ENCODE measurements at regions not wholly inside any gene's neighbourhood (a gene's known extent, or its start where the extent isn't known, plus 50 kb on each side); places are given as distances from the start of the nearest gene placed in this dataset.

- ATAC-seq (replicated peaks) (no peak), DNase-seq (no peak)
- H3K36me3 Mint-ChIP-seq: no peaks in the 10 kb centered on the region
- no peak overlapping the region for H3K27ac Mint-ChIP-seq
- H3K27me3 Mint-ChIP-seq: peaks cover 8% of the 10 kb centered on the region in 2 donors
- no peak overlapping the region for H3K4me3 Mint-ChIP-seq
- no peaks in the 10 kb centered on the region for H3K9me3 Mint-ChIP-seq
- H3K4me1 Mint-ChIP-seq: no peaks in the 10 kb centered on the region
These were observed 106.1 kb upstream of the ALDH1B1 start for GRCh38 chr9:38286357-38286756.

GRCh38 chr9:38285236-38285635, 107.3 kb upstream of the ALDH1B1 start:
- no peak for DNase-seq
- H3K9me3 Mint-ChIP-seq: no peaks in the 10 kb centered on the region
- H3K27ac Mint-ChIP-seq: no peak overlapping the region
- H3K4me3 Mint-ChIP-seq: no peak overlapping the region
- no peak for ATAC-seq (replicated peaks)
- peaks cover 8 to 11% of the 10 kb centered on the region in 2 donors for H3K27me3 Mint-ChIP-seq
- H3K36me3 Mint-ChIP-seq: no peaks in the 10 kb centered on the region
- H3K4me1 Mint-ChIP-seq: no peaks in the 10 kb centered on the region

- H3K36me3 Mint-ChIP-seq: no peaks in the 10 kb centered on the region
- ATAC-seq (replicated peaks): no peak
- no peaks in the 10 kb centered on the region for H3K4me1 Mint-ChIP-seq
- H3K4me3 Mint-ChIP-seq: no peak overlapping the region
- DNase-seq: no peak
- H3K27me3 Mint-ChIP-seq: peaks cover 8 to 11% of the 10 kb centered on the region in 2 donors
- no peaks in the 10 kb centered on the region for H3K9me3 Mint-ChIP-seq
- no peak overlapping the region for H3K27ac Mint-ChIP-seq
These were observed 107.9 kb upstream of the ALDH1B1 start for GRCh38 chr9:38284588-38285051.

GRCh38 chr9:38284039-38284575, 108.4 kb upstream of the ALDH1B1 start:
- no peaks in the 10 kb centered on the region for H3K9me3 Mint-ChIP-seq
- peaks cover 13 to 15% of the 10 kb centered on the region in 2 donors for H3K27me3 Mint-ChIP-seq
- no peak overlapping the region for H3K4me3 Mint-ChIP-seq
- no peaks in the 10 kb centered on the region for H3K4me1 Mint-ChIP-seq
- no peak overlapping the region for H3K27ac Mint-ChIP-seq
- ATAC-seq (replicated peaks) (no peak), DNase-seq (no peak)
- H3K36me3 Mint-ChIP-seq: no peaks in the 10 kb centered on the region

- H3K4me3 Mint-ChIP-seq: no peak overlapping the region
- ATAC-seq (replicated peaks): no peak
- no peak for DNase-seq
- H3K36me3 Mint-ChIP-seq: no peaks in the 10 kb centered on the region
- no peaks in the 10 kb centered on the region for H3K9me3 Mint-ChIP-seq
- peaks cover 14 to 16% of the 10 kb centered on the region in 2 donors for H3K27me3 Mint-ChIP-seq
- no peak overlapping the region for H3K27ac Mint-ChIP-seq
- no peaks in the 10 kb centered on the region for H3K4me1 Mint-ChIP-seq
These were observed 109.7 kb upstream of the ALDH1B1 start for GRCh38 chr9:38282756-38283155.

- ATAC-seq (replicated peaks) (no peak), DNase-seq (no peak)
- Mint-ChIP-seq H3K27ac (no peak overlapping the region), H3K27me3 (peaks cover 14 to 16% of the 10 kb centered on the region in 2 donors), H3K9me3 (no peaks in the 10 kb centered on the region), H3K4me1 (no peaks in the 10 kb centered on the region), H3K4me3 (no peak overlapping the region), H3K36me3 (no peaks in the 10 kb centered on the region)
These were observed 110.6 kb upstream of the ALDH1B1 start for GRCh38 chr9:38281917-38282316.

GRCh38 chr9:38281196-38281595, 111.3 kb upstream of the ALDH1B1 start:
- Mint-ChIP-seq H3K4me1 (no peaks in the 10 kb centered on the region), H3K36me3 (no peaks in the 10 kb centered on the region), H3K27ac (no peak overlapping the region), H3K4me3 (no peak overlapping the region), H3K9me3 (no peaks in the 10 kb centered on the region), H3K27me3 (peaks cover 14 to 16% of the 10 kb centered on the region in 2 donors)
- ATAC-seq (replicated peaks): no peak
- no peak for DNase-seq

GRCh38 chr9:38280251-38280800, 112.2 kb upstream of the ALDH1B1 start:
- Mint-ChIP-seq H3K27ac (no peak overlapping the region), H3K4me1 (no peaks in the 10 kb centered on the region), H3K36me3 (no peaks in the 10 kb centered on the region), H3K27me3 (peaks cover 14 to 19% of the 10 kb centered on the region in 2 donors), H3K9me3 (no peaks in the 10 kb centered on the region), H3K4me3 (no peak overlapping the region)
- DNase-seq: no peak
- ATAC-seq (replicated peaks): no peak

GRCh38 chr9:38278931-38279679, 113.4 kb upstream of the ALDH1B1 start:
- H3K27me3 Mint-ChIP-seq: peaks cover 18 to 21% of the 10 kb centered on the region in 2 donors
- H3K9me3 Mint-ChIP-seq: peaks cover 0 to 2% of the 10 kb centered on the region in 2 donors
- H3K4me3 Mint-ChIP-seq: no peak overlapping the region
- ATAC-seq (replicated peaks): no peak
- no peaks in the 10 kb centered on the region for H3K4me1 Mint-ChIP-seq
- no peak for DNase-seq
- H3K36me3 Mint-ChIP-seq: no peaks in the 10 kb centered on the region
- no peak overlapping the region for H3K27ac Mint-ChIP-seq

GRCh38 chr9:38278457-38278856, 114.0 kb upstream of the ALDH1B1 start:
- no peaks in the 10 kb centered on the region for H3K4me1 Mint-ChIP-seq
- no peaks in the 10 kb centered on the region for H3K36me3 Mint-ChIP-seq
- H3K4me3 Mint-ChIP-seq: no peak overlapping the region
- no peak for DNase-seq
- no peak overlapping the region for H3K27ac Mint-ChIP-seq
- H3K9me3 Mint-ChIP-seq: peaks cover 0 to 2% of the 10 kb centered on the region in 2 donors
- peaks cover 21 to 22% of the 10 kb centered on the region in 2 donors for H3K27me3 Mint-ChIP-seq
- ATAC-seq (replicated peaks): no peak

- Mint-ChIP-seq H3K9me3 (peaks cover 0 to 2% of the 10 kb centered on the region in 2 donors), H3K4me1 (no peaks in the 10 kb centered on the region), H3K27ac (no peak overlapping the region), H3K36me3 (no peaks in the 10 kb centered on the region), H3K4me3 (no peak overlapping the region), H3K27me3 (peaks cover 22 to 25% of the 10 kb centered on the region in 2 donors)
- ATAC-seq (replicated peaks): no peak
- no peak for DNase-seq
These were observed 114.8 kb upstream of the ALDH1B1 start for GRCh38 chr9:38277601-38278200.

- no peak overlapping the region for H3K4me3 Mint-ChIP-seq
- DNase-seq (no peak), ATAC-seq (replicated peaks) (no peak)
- H3K36me3 Mint-ChIP-seq: no peaks in the 10 kb centered on the region
- H3K4me1 Mint-ChIP-seq: no peaks in the 10 kb centered on the region
- peaks cover 23% of the 10 kb centered on the region in 2 donors for H3K27me3 Mint-ChIP-seq
- H3K9me3 Mint-ChIP-seq: peaks cover 2 to 4% of the 10 kb centered on the region in 2 donors
- no peak overlapping the region for H3K27ac Mint-ChIP-seq
These were observed 115.6 kb upstream of the ALDH1B1 start for GRCh38 chr9:38276771-38277439.

GRCh38 chr9:38274800-38275199, 117.7 kb upstream of the ALDH1B1 start:
- H3K36me3 Mint-ChIP-seq: no peaks in the 10 kb centered on the region
- H3K4me1 Mint-ChIP-seq: no peaks in the 10 kb centered on the region
- H3K27ac Mint-ChIP-seq: no peak overlapping the region
- peaks cover 18 to 23% of the 10 kb centered on the region in 2 donors for H3K27me3 Mint-ChIP-seq
- no peak overlapping the region for H3K4me3 Mint-ChIP-seq
- peaks cover 5 to 7% of the 10 kb centered on the region in 2 donors for H3K9me3 Mint-ChIP-seq
- no peak for ATAC-seq (replicated peaks)
- DNase-seq: no peak

GRCh38 chr9:38272710-38273109, 119.8 kb upstream of the ALDH1B1 start:
- Mint-ChIP-seq H3K9me3 (peaks cover 5 to 9% of the 10 kb centered on the region in 2 donors), H3K27me3 (peaks cover 13 to 18% of the 10 kb centered on the region in 2 donors), H3K27ac (no peak overlapping the region), H3K4me3 (no peak overlapping the region), H3K4me1 (no peaks in the 10 kb centered on the region), H3K36me3 (no peaks in the 10 kb centered on the region)
- ATAC-seq (replicated peaks) (no peak), DNase-seq (no peak)

Data from stimulated activated naive B cell treated with anti-CD40 and anti-IgM and Interleukin-4, amounts not matched to agents 10 μg/mL and 1 μg/mL and 100 μg/mL, for 72 hours (primary cell).